Stimulated activated CD8-positive, alpha-beta memory T cell treated with anti-CD3 and anti-CD28 coated beads, Interleukin-7, amount 100 ng/mL, for 1 hour (primary cell): ENCODE measurements at regions not wholly inside any gene's neighbourhood (a gene's known extent, or its start where the extent isn't known, plus 50 kb on each side); places are given as distances from the start of the nearest gene placed in this dataset.
A peak's percentile ranks its signal among the peaks of the same experiment; 100 is the strongest.

Source experiments
- DNase-seq, 2 donors: peaks; one replicate each; pipeline ENCODE4 v3.0.0-alpha.2; 2020; ENCODE audit warnings: low read depth in 2 of 2

- DNase-seq = no peak
Measured at GRCh38 chr2:8566155-8566670, 115.6 kb upstream of the ID2 start.

GRCh38 chr2:8566774-8567468, 114.9 kb upstream of the ID2 start:
- no peak for DNase-seq

- DNase-seq = no peak
Measured at GRCh38 chr2:8567469-8568260, 114.2 kb upstream of the ID2 start.

- DNase-seq = no peak
Measured at GRCh38 chr2:8568543-8569302, 113.1 kb upstream of the ID2 start.

GRCh38 chr2:8569332-8569930, 112.4 kb upstream of the ID2 start:
- no peak for DNase-seq

- DNase-seq = no peak
Measured at GRCh38 chr2:8570637-8571036, 111.2 kb upstream of the ID2 start.

GRCh38 chr2:8571301-8571791, 110.5 kb upstream of the ID2 start:
- DNase-seq = no peak

GRCh38 chr2:8571792-8572499, 109.9 kb upstream of the ID2 start:
- DNase-seq = no peak

GRCh38 chr2:8572712-8573233, 109.1 kb upstream of the ID2 start:
- no peak for DNase-seq

GRCh38 chr2:8573234-8573941, 108.5 kb upstream of the ID2 start:
- DNase-seq = no peak

- DNase-seq = no peak
Measured at GRCh38 chr2:8573942-8574195, 108.0 kb upstream of the ID2 start.

GRCh38 chr2:8574196-8575037, 107.4 kb upstream of the ID2 start:
- DNase-seq = no peak

GRCh38 chr2:8575038-8575833, 106.6 kb upstream of the ID2 start:
- DNase-seq = peak in 1 of 2 donors; percentile 45

GRCh38 chr2:8575834-8576423, 105.9 kb upstream of the ID2 start:
- DNase-seq = no peak

GRCh38 chr2:8576525-8577167, 105.2 kb upstream of the ID2 start:
- no peak for DNase-seq

- DNase-seq = no peak
Measured at GRCh38 chr2:8577573-8577972, 104.3 kb upstream of the ID2 start.

GRCh38 chr2:8578335-8579244, 103.3 kb upstream of the ID2 start:
- no peak for DNase-seq
